Pulmonary artery endothelial cell (primary cell): ENCODE measurements at regions not wholly inside any gene's neighbourhood (a gene's known extent, or its start where the extent isn't known, plus 50 kb on each side); places are given as distances from the start of the nearest gene placed in this dataset.
"Not testable (repeated sequence)": the region's sequence is repeated elsewhere in the genome, so short reads cannot be mapped to it uniquely, and the experiment has no call there.

ENCODE experiments used
- DNase-seq: peaks from one replicate; pipeline ENCODE4 v3.0.0-alpha.2; 2011; ENCODE audit warnings: low read depth, low spot score

- DNase-seq, result no peak
Observed at GRCh38 chr12:78490861-78491260, 373.7 kb upstream of the SYT1 start.

GRCh38 chr12:78494911-78495310 lies 369.7 kb upstream of the SYT1 start:
- no peak for DNase-seq

- DNase-seq, result no peak
Observed at GRCh38 chr12:78501825-78502224, 362.7 kb upstream of the SYT1 start.

GRCh38 chr12:78519422-78519821 lies 345.2 kb upstream of the SYT1 start:
- no peak for DNase-seq

- no peak for DNase-seq
Observed at GRCh38 chr12:78530100-78530765, 334.3 kb upstream of the SYT1 start.

- no peak for DNase-seq
Observed at GRCh38 chr12:78531831-78532458, 332.6 kb upstream of the SYT1 start.

GRCh38 chr12:78534311-78534710 lies 330.3 kb upstream of the SYT1 start:
- DNase-seq, result no peak

GRCh38 chr12:78540606-78541336 lies 323.8 kb upstream of the SYT1 start:
- no peak for DNase-seq

GRCh38 chr12:78550831-78551230 lies 313.7 kb upstream of the SYT1 start:
- no peak for DNase-seq

- no peak for DNase-seq
Observed at GRCh38 chr12:78555802-78556201, 308.8 kb upstream of the SYT1 start.

GRCh38 chr12:78556651-78557050 lies 307.9 kb upstream of the SYT1 start:
- no peak for DNase-seq

GRCh38 chr12:78559416-78559815 lies 305.2 kb upstream of the SYT1 start:
- no peak for DNase-seq

GRCh38 chr12:78559886-78560285 lies 304.7 kb upstream of the SYT1 start:
- DNase-seq, result no peak

GRCh38 chr12:78560633-78561032 lies 303.9 kb upstream of the SYT1 start:
- no peak for DNase-seq

GRCh38 chr12:78562368-78563205 lies 302.0 kb upstream of the SYT1 start:
- no peak for DNase-seq

- no peak for DNase-seq
Observed at GRCh38 chr12:78563826-78564225, 300.7 kb upstream of the SYT1 start.

GRCh38 chr12:78566456-78566855 lies 298.1 kb upstream of the SYT1 start:
- no peak for DNase-seq

- no peak for DNase-seq
Observed at GRCh38 chr12:78568321-78569020, 296.1 kb upstream of the SYT1 start.

GRCh38 chr12:78571953-78572352 lies 292.6 kb upstream of the SYT1 start:
- DNase-seq, result no peak

GRCh38 chr12:78575208-78575607 lies 289.4 kb upstream of the SYT1 start:
- not testable (repeated sequence) for DNase-seq

- DNase-seq, result no peak
Observed at GRCh38 chr12:78579846-78580245, 284.7 kb upstream of the SYT1 start.
